ENCODE measurements at regions not wholly inside any gene's neighbourhood (a gene's known extent, or its start where the extent isn't known, plus 50 kb on each side); places are given as distances from the start of the nearest gene placed in this dataset.

GRCh38 chr2:194824450-194824849 is 832.6 kb upstream of the SLC39A10 start:
- no peak overlapping the region for H3K27ac ChIP-seq
- 78% methylated on average over 2 of the region's 2 CpGs for WGBS (ENCODE audit: low lambda C conversion rate, missing lambda C conversion rate)

DNA sequence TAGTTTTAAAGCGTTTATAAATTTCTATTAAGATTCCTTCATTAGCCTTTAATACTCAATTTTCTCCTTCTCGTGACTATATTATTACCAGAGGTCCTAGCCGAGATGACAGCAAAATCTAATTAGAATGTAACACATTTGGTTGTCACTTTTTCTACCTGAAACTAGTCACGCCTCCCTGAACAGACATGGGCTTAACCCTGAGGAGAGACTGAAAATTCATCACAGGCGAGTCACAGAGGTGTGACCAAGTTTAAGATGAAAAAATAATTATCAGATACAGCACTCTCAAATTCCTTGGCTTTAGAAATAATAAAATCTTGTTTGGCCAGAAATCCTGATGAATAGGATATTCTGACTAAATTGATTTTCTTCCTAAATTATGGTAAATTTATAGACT is 834.4 kb upstream of the SLC39A10 start:
- no peaks in the 10 kb centered on the region for H3K79me2 ChIP-seq
- no peaks in the 10 kb centered on the region for H3K4me1 ChIP-seq (ENCODE audit: insufficient read depth)
- no peaks in the 10 kb centered on the region for H3K9me3 ChIP-seq (ENCODE audit: low read depth)
- no peak overlapping the region for H3K27ac ChIP-seq
- no peak overlapping the region for H3K4me3 ChIP-seq
- no peaks in the 10 kb centered on the region for H3K27me3 ChIP-seq
- DNase-seq (ENCODE audit: low spot score): no peak
- TF ChIP-seq EZH2 (IDR thresholded peaks at IDR 0.05; ENCODE audit: borderline replicate concordance) (no peak), EZH2phosphoT487 (IDR thresholded peaks at IDR 0.05; ENCODE audit: low read depth, severe bottlenecking, unreplicated experiment) (no peak)
- TF ChIP-seq, protein P1, sequence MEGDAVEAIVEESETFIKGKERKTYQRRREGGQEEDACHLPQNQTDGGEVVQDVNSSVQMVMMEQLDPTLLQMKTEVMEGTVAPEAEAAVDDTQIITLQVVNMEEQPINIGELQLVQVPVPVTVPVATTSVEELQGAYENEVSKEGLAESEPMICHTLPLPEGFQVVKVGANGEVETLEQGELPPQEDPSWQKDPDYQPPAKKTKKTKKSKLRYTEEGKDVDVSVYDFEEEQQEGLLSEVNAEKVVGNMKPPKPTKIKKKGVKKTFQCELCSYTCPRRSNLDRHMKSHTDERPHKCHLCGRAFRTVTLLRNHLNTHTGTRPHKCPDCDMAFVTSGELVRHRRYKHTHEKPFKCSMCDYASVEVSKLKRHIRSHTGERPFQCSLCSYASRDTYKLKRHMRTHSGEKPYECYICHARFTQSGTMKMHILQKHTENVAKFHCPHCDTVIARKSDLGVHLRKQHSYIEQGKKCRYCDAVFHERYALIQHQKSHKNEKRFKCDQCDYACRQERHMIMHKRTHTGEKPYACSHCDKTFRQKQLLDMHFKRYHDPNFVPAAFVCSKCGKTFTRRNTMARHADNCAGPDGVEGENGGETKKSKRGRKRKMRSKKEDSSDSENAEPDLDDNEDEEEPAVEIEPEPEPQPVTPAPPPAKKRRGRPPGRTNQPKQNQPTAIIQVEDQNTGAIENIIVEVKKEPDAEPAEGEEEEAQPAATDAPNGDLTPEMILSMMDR (IDR thresholded peaks at IDR 0.05; ENCODE audit: poor library complexity): no peak
- no peaks in the 10 kb centered on the region for H3K36me3 ChIP-seq (replicated peaks; ENCODE audit: insufficient read depth, low read depth)
- H3K4me2 ChIP-seq: no peak overlapping the region
- no peaks in the 10 kb centered on the region for H4K20me1 ChIP-seq (ENCODE audit: insufficient read depth, poor library complexity, severe bottlenecking)
- WGBS (ENCODE audit: low lambda C conversion rate, missing lambda C conversion rate): 88% methylated on average over 5 of the region's 5 CpGs
- no peaks in the 10 kb centered on the region for H3K9me2 ChIP-seq (replicated peaks; ENCODE audit: insufficient read depth)
- no peak overlapping the region for H2AFZ ChIP-seq

More at GRCh38 chr2:194824450-194824849, 832.6 kb upstream of the SLC39A10 start:
- Histone ChIP-seq H3K27me3 (no peaks in the 10 kb centered on the region), H3K4me2 (no peak overlapping the region), H3K4me3 (no peak overlapping the region), H3K79me2 (no peaks in the 10 kb centered on the region), H4K20me1 (ENCODE audit: insufficient read depth, poor library complexity, severe bottlenecking) (no peaks in the 10 kb centered on the region), H3K9me2 (replicated peaks; ENCODE audit: insufficient read depth) (no peaks in the 10 kb centered on the region), H3K9me3 (ENCODE audit: low read depth) (no peaks in the 10 kb centered on the region), H2AFZ (no peak overlapping the region), H3K36me3 (replicated peaks; ENCODE audit: insufficient read depth, low read depth) (no peaks in the 10 kb centered on the region), H3K4me1 (ENCODE audit: insufficient read depth) (no peaks in the 10 kb centered on the region)
- no peak for DNase-seq (ENCODE audit: low spot score)
- TF ChIP-seq EZH2 (IDR thresholded peaks at IDR 0.05; ENCODE audit: borderline replicate concordance) (no peak), EZH2phosphoT487 (IDR thresholded peaks at IDR 0.05; ENCODE audit: low read depth, severe bottlenecking, unreplicated experiment) (no peak)
- TF ChIP-seq, protein P1 (IDR thresholded peaks at IDR 0.05; ENCODE audit: poor library complexity): no peak

DNA sequence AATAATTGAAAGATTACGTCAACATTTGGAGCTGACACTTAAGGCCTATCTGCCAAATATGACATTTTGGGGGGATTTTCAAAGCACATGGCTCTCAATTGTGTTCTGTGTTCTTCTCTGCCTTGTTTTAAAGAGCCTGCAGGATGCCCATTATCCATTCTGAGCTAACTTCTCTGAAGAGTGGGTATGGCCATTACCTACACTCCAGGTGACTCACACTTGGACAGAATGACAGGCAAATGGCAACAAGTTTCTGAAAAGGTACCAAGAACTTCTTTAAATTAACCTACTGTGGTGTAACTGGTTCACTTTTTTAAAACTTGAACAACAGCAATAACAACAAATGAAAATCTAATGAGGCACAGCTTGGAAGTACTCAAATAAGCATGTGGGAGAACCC is 834.9 kb upstream of the SLC39A10 start:
- WGBS (ENCODE audit: low lambda C conversion rate, missing lambda C conversion rate): 0% methylated on average over 1 of the region's 1 CpG
- Histone ChIP-seq H3K79me2 (no peaks in the 10 kb centered on the region), H3K9me3 (ENCODE audit: low read depth) (no peaks in the 10 kb centered on the region), H3K9me2 (replicated peaks; ENCODE audit: insufficient read depth) (no peaks in the 10 kb centered on the region), H2AFZ (no peak overlapping the region), H3K27ac (no peak overlapping the region), H3K27me3 (no peaks in the 10 kb centered on the region), H3K4me3 (no peak overlapping the region), H3K4me1 (ENCODE audit: insufficient read depth) (no peaks in the 10 kb centered on the region), H4K20me1 (ENCODE audit: insufficient read depth, poor library complexity, severe bottlenecking) (no peaks in the 10 kb centered on the region), H3K4me2 (no peak overlapping the region), H3K36me3 (replicated peaks; ENCODE audit: insufficient read depth, low read depth) (no peaks in the 10 kb centered on the region)
- DNase-seq (ENCODE audit: low spot score): no peak
- no peak for TF ChIP-seq EZH2phosphoT487 (IDR thresholded peaks at IDR 0.05; ENCODE audit: low read depth, severe bottlenecking, unreplicated experiment)
- no peak for TF ChIP-seq EZH2 (IDR thresholded peaks at IDR 0.05; ENCODE audit: borderline replicate concordance)
- TF ChIP-seq, protein P1 (IDR thresholded peaks at IDR 0.05; ENCODE audit: poor library complexity): no peak

DNA sequence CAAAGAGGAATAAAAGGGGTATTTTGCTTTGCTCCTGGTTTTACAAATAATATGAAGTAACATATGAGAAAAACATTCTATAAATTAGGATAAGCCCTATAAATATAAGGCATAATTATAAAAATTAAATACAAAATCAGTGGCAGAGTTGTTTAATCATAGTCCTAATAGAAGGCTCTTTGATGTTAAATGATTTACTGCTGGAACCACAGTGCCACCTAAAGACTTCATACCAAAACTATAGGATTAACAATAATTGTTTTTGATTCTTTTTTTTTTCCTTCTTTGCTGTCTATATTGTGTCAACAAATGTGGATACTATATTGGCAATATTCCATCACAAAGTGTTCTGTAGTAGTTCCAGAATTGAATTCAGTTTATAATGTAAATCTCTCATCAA is 837.7 kb upstream of the SLC39A10 start:
- Histone ChIP-seq H3K27ac (no peak overlapping the region), H3K4me2 (no peak overlapping the region), H4K20me1 (ENCODE audit: insufficient read depth, poor library complexity, severe bottlenecking) (no peaks in the 10 kb centered on the region), H3K9me2 (replicated peaks; ENCODE audit: insufficient read depth) (no peaks in the 10 kb centered on the region), H3K27me3 (no peaks in the 10 kb centered on the region), H3K9me3 (ENCODE audit: low read depth) (no peaks in the 10 kb centered on the region), H3K36me3 (replicated peaks; ENCODE audit: insufficient read depth, low read depth) (no peaks in the 10 kb centered on the region), H3K4me1 (ENCODE audit: insufficient read depth) (no peaks in the 10 kb centered on the region), H2AFZ (no peak overlapping the region), H3K4me3 (no peak overlapping the region), H3K79me2 (no peaks in the 10 kb centered on the region)
- TF ChIP-seq EZH2 (IDR thresholded peaks at IDR 0.05; ENCODE audit: borderline replicate concordance) (no peak), EZH2phosphoT487 (IDR thresholded peaks at IDR 0.05; ENCODE audit: low read depth, severe bottlenecking, unreplicated experiment) (no peak)
- TF ChIP-seq, protein P1 (IDR thresholded peaks at IDR 0.05; ENCODE audit: poor library complexity): peak; percentile 22
- no peak for DNase-seq (ENCODE audit: low spot score)

Data from hepatocyte (in vitro differentiated cells).